GM12873 (cell line): ENCODE measurements at regions not wholly inside any gene's neighbourhood (a gene's known extent, or its start where the extent isn't known, plus 50 kb on each side); places are given as distances from the start of the nearest gene placed in this dataset.

Experiments used
- TF ChIP-seq, protein P1 (sequence below): IDR thresholded peaks from 2 replicates; pipeline ENCODE4 v1.5.1; 2012; ENCODE audit warnings: low read depth, mild to moderate bottlenecking, moderate library complexity, low read length, control low read depth; ENCODE audit not compliant: insufficient read depth; ENCODE audit errors: missing control alignments

DNA sequence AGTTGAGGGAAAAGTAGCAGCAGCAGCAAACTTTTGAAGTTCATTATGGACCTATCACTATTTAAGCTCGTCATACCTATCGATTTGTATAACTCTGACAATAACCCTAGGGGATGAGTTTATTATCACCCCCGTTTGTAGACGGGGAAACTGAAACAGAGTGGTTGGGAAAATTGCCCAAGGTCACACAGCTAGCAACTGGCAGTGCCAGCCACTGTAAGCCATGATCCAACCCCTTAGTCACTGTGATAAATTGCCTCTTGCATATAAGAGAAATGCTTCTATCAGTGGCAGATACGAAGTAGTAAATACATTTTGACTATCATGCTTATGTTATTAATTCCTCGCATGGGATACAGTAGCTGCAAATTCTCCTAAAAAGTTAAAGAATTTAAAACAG is 73.3 kb upstream of the ATP10B start:
- TF ChIP-seq, protein P1, sequence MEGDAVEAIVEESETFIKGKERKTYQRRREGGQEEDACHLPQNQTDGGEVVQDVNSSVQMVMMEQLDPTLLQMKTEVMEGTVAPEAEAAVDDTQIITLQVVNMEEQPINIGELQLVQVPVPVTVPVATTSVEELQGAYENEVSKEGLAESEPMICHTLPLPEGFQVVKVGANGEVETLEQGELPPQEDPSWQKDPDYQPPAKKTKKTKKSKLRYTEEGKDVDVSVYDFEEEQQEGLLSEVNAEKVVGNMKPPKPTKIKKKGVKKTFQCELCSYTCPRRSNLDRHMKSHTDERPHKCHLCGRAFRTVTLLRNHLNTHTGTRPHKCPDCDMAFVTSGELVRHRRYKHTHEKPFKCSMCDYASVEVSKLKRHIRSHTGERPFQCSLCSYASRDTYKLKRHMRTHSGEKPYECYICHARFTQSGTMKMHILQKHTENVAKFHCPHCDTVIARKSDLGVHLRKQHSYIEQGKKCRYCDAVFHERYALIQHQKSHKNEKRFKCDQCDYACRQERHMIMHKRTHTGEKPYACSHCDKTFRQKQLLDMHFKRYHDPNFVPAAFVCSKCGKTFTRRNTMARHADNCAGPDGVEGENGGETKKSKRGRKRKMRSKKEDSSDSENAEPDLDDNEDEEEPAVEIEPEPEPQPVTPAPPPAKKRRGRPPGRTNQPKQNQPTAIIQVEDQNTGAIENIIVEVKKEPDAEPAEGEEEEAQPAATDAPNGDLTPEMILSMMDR = no peak

DNA sequence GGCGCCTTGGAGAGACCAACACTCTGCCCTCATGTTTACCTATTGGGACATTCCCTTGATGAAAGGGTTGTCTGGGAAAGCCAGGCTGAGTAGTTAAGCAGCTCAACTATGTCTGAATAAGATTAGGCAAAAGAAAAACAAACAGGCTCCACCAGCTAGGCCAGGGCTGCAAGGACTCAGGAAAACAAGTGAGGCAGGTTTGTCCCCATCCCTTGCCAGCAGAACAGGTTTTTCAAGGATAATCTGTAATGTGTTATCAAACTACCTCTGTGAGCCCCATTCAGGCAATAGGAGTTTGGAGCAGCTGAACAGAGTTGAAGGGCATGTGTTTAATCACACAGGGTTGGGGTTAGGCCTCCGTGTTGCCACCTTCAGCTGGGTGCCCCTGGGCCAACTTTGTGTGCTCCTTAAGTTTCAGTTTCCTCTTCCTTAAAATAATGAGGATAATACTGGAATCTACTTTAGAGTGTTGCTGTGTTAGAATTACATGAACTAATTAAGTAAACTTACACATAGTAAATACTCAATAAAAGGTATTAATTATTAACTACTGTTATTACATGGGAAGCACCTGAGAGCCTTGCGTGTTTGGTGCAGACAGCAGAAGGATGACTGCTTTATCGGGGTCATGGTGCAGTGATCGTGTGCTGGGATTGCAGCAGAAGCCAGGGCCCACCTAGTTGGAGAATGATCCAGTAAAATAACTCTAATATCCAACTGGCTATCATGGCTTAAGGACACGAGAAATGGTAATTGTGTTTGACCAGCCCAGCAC is 72.1 kb upstream of the ATP10B start:
- TF ChIP-seq, protein P1 = no peak

DNA sequence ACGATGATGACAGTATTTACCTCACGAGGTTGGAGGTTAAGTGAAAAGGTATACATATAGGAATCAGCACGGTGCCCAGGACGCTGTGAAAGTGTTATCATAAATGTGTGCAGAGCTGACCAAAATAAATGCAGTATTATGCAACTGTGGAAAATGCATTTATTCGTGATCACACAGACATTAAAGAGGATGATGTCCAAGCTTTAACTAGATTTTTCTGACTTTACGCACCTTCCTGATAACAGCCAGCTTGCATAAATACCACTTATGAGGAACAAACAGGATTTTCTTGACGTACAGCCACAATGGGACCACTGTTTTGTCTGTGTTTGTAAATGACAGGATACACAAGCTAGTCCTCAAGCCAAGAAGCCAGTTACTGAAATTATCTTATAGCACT is 71.4 kb upstream of the ATP10B start:
- TF ChIP-seq, protein P1 = no peak

DNA sequence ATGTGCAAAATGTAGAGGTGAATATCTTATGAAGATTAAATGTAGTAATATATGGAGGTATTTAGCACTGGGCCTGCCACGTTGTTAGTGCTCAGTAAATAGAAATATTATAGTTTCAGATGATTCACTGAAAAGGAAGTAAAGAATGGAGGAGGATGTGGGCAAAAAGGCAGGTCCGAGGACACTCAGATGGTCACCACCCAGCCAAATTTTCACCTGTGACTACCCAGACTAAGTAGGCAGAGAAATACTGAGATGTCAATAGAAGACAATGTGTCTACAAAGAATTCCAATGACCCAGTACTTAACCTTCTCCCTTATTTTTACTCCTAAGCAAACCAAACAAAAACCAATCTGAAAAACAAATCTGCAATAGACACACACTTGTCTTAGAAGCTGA is 70.3 kb upstream of the ATP10B start:
- TF ChIP-seq, protein P1 = no peak

DNA sequence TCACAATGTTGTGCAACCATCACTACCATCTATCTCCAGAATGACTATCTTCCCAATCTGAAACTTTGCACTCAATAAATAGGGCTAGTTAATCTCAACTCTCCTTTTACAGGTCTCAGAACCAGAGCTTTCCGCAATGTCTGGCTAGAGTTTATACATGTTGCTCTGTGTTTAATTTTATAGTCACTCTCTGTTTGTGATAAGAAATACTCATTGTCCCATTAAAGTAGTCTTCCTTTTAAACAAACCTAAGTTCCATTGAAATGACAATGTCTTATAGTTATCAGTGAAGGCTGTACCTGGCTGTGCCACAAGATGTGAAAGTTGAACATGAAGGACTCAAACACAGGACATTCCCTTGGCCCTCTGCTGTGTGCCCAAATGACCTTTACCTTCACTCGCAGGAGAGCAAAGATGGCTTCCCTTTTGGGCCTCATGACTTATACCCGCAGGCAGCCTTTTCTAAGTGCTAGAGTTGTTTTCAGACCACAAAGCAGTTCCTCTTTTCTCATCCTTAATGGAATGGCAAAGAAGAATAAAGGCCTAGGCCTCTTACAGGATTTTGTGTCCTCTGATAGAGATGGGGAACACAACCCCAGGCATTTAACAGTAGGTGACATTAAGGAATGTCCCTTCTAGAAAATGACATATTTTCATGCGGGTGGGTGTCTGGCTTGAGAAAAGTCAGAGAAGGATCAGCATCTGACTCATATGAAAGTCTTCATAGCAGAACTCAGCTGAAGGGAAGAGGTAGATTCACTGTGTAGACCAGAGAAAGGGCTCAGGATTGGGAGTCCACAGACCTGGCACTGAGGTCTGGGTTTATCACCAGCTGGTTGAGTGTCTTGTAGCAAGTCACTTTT is 69.6 kb upstream of the ATP10B start:
- TF ChIP-seq, protein P1 = no peak

DNA sequence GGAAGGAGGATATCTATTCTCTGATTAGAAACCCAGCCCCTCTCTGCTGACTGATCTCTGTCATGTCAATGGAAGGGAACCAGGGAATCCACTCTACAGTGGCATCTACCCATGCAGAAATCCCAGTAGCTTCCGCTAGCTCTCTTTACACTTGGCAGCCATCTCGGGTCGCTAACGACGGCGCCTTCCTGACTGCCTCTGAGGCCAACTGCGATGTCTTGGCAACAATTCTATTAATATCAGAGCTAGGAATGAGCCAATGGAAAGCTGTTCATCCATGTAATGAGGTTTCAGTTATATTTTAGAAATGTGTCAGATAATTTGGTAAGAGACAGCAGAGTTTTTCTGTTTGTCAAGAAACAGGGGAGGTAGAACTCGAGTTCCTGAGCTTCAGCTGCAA is 67.6 kb upstream of the ATP10B start:
- TF ChIP-seq, protein P1 = no peak

DNA sequence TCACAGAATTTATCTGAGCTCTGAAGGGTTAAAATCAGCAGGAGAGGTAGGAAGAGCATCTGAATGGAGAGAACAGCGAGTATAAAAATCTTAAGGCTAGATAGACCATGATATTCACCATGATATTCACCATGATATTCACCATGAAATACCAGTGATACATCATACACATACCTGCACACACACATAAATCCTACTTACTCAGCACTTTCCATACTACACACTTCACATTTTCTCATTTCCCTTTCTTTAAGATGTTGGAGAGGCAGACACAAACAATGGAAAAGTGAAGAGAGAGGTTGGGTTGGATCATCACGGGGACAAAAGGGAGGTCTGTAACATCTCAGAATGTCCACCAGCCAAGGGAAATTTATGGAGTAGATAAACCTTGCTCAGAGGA is 66.4 kb upstream of the ATP10B start:
- TF ChIP-seq, protein P1 = no peak
